Medulla oblongata (tissue), 1 donor: ENCODE measurements at regions not wholly inside any gene's neighbourhood (a gene's known extent, or its start where the extent isn't known, plus 50 kb on each side); places are given as distances from the start of the nearest gene placed in this dataset.
A peak's percentile ranks its signal among the peaks of the same experiment; 100 is the strongest.

Source experiments
- DNase-seq: peaks from one replicate; pipeline ENCODE4 v3.0.0-alpha.2; 2015; ENCODE audit errors: extremely low spot score

DNA sequence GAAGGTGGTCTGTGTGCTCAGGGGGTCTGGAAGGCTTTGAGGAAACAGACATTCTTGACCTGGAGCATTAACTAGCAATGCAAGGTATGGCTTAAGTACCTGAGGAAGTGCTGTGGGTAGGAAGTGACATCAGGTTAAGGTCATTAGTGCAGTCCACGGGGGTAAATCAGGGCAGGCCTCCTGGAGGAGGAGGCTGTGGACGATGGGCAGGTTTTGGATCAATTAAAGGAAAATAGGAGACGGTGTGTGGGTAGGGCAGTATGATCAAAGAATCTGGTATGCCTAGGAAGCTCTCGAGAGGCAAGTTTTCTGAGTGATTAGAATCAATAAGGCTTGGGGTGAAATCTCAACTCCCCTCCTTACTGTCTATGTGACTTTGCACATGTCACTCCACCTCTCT is 295.3 kb downstream of the AACS start:
- DNase-seq = no peak

DNA sequence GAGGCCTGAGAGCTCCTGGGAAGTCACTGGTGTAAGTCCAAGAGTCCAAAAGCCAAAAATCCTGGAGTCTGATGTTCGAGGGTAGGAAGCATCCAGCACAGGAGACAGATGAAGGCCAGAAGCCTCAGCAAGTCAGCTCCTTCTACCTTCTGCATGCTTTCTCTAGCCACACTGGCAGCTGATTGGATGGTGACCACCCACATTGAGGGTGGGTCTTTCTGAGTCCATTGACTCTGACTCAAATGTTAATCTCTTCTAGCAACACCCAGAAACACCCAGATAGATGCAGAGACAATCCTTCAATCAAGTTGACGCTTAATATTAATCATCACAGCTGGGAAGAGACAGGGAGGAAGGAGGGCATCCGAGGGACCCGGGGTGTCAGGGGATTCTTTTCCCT is 305.8 kb downstream of the AACS start:
- DNase-seq = no peak

DNA sequence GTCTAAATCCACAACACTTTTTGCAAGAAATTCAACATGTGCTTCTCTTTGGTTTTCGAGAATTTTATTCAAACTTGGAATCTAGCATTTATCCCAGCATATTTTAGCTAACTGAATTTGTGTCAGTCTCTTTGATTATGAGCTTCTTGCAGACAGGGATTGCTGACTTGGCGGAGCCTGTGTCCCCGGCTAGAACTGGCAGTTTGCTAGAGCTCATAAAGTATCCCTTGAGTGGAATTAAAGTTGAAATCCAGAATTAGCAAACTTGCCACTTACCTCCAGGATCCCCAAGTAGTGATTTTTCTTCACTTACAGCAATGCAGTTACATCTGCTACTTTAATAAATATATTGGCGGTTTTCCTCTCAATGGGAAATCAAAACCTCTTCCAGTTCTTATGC is 306.9 kb downstream of the AACS start:
- no peak for DNase-seq

DNA sequence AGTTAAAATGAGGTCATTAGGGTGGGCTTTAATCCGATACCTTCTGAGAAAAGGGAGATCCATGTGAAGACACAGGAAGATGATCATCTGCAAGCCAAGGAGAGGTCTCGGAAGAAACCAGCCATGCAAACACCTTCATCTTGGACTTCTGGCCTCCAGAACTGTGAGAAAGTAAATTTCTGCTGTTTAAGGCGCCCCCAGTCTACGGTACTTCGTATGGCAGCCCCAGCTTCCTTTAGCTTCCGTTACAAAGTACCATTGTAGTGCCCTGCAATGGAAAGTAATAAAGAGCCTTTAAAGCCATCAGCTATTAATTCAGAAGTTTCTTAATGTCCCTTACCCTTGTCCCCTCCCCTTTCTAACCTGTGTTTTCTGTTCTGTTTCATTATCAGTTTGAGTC is 308.1 kb downstream of the AACS start:
- DNase-seq = no peak

DNA sequence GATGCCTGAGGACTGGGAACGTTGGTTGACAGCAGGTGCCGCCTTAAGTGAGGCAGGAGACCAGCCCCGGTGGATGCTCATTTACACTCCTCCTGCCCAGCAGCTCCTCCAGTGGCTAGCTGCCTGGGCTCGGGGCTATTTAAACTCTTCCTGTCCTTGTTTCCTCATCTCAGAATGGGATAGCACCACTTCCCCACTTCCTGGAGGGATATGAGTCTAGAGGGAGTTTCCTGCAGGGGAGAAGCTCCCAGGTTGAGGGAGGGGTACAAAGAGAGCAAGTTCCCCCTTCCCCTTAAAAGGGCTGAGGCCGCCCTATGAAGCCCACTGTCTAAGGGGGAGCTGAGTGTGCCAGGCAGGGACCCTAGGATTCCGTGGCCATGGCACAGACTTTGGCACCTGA is 311.2 kb downstream of the AACS start:
- no peak for DNase-seq

DNA sequence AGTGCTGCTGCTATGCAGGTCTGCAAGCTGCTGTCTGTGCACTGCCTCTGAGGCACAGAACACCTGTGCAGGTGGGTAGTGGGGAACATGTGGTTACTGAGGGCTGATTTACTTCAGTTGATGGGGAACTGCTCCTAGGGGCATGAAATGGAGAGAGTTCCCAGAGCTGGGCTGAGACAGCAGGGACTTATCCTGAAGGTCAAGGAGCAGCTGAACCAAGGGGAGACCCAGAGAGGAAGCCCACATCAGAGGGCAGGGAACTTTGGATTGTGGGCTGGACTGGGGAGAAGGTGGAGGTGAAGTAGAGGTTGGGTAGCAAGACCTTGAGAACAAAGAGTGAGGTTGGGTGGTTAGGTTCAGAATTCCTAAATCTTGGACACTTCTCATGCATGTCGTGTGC is 311.9 kb downstream of the AACS start:
- no peak for DNase-seq

DNA sequence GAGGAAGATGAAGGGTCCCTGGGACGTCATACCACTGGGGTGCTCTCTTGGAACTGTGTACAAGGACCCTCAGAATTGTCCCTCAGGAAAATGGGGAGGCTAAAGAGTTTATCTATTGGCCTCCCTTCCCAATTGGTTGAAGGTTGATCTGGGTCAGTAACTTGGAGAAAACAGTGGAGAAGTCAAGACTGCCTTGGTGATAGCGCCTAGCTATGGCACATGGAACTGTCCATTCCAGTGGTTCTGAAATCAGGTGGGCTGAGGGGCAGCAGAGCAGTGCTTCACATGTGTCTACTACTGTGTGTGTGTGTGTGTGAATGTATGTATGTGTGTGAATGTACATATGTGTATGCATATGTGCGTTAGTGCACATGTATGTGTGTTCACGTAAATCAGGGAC is 316.1 kb downstream of the AACS start:
- no peak for DNase-seq

DNA sequence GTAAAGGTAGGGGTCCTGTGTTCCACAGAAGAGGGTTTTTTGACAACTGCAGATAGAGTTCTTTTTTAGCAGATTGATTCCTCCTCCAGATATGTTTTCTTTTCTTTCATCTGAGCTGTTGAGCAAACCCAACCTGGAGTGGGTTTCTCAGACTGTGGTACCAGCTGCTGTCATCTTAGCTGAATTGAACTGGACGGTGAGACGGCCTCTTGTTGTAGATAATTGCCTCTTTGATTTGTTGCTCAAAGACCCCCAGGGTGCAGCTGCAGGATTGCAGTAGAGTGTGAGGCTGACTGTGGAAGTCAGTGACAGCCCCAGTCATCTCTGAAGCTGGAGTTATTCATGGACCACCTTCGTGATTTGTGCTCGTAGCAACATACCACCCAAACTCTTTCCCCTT is 317.7 kb downstream of the AACS start:
- DNase-seq = no peak

DNA sequence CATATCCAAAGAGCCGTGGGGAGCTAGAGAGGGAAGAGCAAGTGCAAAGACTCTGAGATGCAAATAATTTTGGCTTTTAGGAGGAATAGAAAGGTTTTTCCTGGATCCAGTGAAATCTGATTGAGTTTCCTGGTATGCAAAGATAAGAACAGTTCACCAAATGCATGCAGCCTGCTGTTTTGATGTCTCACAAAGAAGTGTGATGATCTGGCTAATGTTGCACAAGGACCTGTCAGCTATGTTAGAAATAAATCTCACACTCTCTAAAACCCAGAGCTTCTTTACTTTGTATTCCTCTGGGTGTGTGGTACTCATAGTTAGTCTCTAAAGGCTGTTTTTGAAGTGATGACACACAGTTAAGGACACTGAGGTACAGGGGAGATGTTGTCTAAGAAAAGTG is 321.4 kb downstream of the AACS start:
- DNase-seq = no peak

DNA sequence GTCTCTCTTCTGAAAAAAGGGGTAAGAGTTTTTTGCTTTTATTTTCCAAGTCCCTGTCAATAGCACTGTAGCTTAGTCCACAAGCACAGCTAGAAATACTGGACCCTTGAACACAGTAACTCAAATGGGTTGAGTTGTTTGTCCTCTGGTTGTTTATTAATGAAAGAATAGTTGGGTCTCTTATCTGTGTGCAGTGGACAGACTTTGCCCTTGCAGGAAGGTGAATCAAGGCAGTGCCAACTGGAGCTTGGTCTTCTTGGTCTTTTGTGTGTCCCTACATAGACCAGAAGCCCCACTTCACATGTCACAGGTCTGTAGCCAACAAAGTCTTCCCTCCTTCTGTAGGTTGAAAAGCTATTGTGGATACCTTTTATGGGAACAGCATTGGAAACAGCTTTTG is 322.0 kb downstream of the AACS start:
- no peak for DNase-seq

DNA sequence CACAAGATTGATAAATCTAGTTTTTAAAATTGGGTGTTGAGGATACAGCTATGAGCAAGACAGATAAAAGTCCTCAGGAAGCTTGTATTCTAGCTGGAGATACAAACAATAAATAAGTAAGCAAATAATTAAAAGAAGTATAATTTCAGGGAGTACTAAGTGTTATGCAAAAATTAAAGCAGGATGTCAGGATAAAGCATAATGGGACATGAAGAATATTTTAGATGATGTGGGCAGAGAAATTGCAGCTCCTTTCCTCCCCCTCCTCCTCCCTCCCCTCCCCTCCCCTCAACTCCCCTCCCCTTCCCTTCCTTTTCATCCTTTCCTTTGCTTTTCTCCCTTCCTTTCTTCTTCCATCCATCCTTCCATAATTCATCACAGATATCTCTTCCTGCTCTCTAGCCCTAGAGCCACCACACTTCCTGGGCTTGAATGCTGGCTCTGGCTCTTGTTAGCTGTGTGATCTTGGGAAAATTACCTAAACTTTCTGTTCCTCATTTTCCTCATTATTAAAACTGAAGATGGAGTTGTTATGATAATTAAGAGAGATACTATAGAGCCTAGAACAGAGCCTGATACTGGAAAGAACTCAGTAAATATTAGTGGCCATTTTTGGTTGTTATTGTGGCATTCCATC is 323.9 kb downstream of the AACS start:
- no peak for DNase-seq

DNA sequence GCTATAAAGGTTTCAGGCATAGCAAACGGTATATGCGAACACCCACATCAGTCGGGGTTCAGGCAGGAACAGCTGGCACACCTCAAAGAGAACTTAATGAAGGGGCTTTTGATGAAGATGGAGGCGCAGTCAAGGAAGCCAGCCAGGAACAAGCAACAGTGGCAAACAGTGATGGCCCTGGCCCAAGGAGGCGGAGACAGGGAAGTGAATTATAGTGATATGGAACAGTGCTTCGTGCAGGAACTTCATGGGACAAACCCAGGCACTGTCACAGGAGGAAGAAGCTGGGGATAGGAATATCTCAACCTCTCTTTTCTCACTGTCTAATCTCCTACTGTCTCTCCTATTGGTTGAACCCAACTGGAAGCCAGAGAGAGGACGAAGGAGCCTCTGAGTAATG is 328.3 kb downstream of the AACS start:
- no peak for DNase-seq

DNA sequence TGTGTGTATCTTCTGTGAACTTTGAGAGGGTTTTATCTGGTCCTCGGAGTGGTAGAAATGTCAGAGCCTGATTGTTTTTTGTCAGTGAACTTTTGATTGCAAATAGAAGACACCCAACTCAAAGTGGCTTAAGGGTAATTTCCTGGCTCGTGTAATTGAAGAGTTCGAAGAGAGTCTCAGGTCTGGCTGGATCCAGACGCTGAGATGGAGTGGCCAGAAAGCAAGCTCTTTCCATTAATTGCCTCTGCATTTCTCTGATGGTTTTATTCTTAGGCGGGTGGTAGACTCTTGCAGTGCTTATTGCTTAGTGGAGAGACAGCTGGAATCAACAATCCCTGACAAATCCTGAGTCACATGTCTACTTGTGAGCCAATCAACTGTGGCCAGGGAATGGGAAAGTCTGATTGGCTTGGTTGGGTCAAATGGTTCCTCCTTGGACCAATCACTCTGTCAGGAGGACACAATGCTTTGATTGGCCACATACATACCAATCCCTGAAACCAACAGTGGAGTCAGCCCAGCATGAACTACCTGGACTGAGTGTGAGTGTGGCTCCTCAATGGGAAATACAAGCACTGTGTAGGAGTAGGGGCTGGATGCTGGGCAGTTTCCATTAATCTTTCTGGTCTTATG is 330.5 kb downstream of the AACS start:
- no peak for DNase-seq

DNA sequence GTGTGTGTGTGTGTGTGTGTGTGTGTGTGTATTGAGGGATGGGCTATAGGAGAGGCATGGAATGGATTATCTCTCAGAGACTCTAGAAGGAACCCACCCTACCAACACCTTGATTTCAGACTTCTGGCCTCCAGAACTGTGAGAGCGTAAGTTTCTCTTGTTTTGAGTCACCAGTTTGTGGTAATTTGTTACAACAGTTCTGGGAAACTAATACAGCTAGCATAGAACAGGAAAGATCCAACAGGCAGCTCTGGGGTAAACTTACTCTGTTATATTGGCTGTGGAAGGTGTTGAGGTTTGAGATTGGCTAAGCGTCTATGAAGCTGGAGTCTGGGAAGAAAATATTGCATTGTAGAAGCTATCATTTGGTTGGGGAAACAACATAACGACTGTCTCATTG is 334.3 kb downstream of the AACS start:
- no peak for DNase-seq

DNA sequence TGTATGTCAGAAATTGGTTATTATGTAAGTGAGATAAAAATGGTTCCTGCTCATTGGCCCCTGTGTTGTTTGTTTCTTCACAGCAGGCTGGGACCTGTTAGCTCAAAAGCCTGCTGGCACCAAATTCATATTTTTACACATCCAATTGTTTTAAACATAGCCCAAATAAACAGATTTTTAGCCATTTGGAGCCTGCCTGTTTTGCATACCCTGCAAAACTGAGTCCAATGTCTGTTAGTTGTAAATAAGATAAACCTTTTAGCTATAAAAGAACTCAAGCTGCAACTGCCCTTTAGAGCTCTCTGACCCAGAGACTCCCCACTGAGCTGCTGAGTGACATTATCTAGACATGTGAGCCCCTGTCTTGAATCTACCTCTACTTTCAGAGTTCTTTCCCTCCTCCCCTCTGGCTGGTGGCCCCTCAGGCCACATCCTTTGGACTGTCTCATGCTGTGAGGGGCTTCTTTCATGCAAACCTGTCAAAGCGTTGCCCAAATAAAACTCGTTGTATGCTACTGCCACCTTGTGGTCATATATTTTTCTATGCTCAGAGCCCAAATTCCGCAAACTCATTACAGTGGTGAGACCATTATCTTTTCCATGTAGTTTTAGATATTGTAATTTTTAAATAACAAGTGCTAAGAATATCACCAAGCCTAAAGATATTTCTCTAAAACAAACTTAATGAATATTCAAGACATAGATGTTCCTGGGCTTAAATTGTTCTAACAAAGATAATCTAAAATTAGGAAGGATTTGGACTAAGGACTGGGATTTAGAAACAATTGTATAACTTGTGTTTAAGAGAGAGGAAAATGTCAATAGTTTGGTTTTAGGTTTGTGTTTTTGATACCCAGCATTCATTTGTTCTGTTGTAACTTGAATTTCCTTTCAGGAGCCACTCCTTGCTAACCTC is 337.9 kb downstream of the AACS start:
- DNase-seq = no peak

DNA sequence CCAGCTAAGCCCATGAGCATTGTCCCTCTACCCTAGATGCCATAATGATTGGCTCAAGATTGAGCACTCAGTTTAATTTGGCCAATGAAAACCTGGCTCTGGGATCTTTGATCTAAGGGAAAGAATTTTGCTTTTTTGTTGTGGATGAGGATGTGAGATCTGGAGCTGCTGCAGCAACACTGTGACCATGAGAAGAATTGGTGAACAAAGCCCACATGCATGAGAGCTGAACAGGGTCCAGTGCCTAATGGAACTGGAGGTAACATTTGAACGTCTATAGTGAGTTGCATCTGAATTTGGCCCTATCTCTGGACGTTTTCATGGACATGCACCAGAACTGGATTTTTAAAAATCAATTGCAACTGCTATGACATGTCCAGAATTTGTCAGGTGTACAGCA is 338.6 kb downstream of the AACS start:
- no peak for DNase-seq

DNA sequence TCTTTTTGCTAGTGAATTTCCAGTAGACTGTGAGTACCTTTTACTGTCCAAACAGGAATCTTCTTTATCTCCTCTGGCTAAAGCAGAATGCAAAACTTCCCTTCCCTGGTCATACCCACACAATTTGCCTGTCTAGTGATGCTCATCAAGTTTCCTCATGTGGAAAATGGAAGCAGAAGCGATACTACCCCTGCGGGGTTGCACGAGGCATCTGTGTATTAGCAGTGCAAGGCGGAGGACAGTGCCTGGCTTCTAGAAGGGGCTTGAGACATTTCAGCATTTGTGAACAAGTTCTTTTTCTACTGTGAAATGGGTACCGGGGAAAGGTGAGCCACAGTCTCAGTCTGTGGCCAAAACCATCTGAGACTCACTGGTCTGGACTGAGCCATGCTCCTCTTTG is 340.9 kb downstream of the AACS start:
- DNase-seq = no peak

DNA sequence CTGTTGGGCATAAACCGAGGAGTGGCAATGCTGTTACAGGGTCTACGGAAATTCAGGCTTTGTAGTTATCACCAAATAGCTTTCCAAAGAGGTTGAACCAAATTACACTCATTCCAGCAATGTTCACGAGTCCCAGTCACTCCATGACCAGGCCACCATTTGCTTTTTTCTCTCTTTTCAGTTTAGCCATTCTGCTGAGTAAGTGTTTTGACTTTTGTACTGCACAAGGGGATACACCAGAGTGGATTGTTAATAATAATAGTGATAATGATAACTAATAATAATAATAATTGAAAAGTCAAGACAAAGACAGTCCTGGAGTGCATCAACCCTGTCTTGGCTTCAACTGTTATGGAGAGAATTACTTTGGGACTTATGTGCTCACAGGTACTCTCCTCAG is 343.5 kb downstream of the AACS start:
- DNase-seq = no peak

DNA sequence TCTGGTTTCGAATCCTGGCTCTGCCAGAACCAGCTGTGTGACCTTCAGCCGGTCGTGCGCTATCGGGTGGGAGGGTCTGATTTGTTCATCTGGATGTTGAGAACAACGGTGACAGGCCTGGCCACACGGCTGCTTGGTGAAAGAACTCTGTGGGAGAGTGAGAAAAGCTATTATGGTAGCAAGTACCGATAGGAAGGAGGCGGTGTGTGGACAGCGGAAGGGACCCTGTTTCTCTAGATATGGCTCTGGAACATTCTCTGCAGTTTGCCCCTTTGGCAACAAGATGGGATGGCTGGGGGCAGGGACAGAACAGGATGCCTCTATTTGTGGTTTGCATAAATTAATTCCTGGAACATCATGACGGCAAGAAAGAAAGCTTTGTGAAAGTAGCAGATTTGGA is 347.3 kb downstream of the AACS start:
- DNase-seq = peak; percentile 21

DNA sequence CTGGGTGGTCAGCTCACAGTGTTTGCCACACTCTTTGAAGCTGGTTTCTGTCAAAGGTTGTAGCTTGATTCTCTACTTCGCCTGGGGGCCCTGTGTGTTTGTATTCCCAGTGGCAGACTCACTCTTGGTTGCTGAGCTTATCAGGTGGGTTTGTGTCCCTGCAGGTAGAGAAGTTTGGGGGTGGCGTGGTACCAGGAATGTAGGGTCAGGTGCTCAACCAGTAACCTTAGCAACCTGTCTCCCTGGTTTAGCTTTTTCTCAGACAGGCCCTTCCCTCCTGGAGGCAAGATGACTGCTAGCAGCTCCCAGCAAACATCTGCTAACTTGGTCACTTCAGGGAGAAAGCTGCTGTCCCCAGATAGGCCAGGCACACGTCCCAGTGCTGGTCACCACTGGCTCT is 352.2 kb downstream of the AACS start:
- DNase-seq = no peak

DNA sequence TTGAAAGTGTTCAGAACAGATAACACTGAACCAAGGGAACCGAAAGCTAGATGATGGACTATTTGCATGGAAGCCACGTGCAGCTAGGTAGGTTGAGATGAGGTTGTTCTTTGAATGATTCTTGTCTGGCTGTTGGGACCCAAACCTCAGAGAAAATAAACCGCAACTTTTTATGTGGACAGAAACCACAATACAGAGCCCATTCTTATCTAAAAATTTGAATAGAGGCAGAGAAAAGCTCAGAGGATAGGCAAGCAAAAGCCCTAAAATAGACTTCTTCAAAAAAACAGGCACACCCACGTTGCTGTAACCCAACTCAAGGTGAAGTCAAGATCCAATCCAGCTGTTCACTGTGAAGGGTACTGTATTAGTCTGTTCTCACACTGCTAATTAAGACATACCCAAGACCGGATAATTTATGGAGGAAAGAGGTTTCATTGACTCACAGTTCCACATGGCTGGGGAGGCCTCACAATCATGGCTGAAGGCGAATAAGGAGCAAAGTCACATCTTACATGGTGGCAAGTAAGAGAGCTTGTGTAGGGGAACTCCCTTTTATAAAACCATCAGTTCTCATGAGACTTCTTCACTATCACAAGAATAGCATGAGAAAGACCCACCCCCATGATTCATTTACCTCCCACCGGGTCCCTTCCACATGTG is 353.8 kb downstream of the AACS start:
- no peak for DNase-seq

DNA sequence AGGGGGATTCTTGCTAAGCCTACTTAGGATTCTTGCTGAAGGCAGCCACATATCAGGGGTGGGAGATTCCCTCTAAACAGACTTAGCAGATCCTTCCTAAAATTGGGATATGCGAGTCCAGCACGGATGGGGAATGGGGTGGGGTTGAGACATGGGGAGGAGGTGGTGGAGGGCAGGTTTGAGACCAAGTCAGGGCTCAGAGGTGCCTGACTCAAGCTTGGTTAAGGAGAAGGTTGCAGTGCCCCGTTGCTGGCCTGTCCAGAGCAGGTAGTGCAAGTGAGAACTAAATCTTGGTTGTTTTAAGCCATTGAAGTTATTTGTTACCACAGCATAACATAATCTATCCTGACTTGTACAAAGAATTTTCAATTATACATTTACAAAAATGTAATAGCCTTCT is 359.7 kb downstream of the AACS start:
- no peak for DNase-seq

DNA sequence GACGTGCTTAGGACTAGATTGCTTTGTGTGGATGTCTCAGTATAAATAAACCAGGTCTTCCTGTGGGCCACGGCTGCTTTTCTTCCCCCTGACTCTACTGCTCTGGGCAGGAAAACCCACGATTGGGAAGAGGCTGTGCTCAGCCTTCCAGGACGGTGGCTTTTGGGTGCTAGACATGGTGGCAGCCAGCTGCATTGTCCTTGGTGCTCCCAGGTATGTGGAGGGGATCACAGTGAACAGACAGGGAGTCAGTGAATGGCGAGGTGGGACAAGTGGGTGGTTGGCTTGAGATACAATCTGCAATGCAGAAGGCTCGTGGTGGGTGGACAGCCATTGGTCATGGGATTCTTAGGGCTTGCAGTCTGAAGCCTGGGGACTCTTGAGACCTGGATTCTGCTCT is 366.3 kb downstream of the AACS start:
- DNase-seq = no peak
